ENCODE measurements at regions not wholly inside any gene's neighbourhood (a gene's known extent, or its start where the extent isn't known, plus 50 kb on each side); places are given as distances from the start of the nearest gene placed in this dataset.

GRCh38 chrX:74132280-74132679 lies 171.7 kb upstream of the ZCCHC13 start:
- no peaks in the 10 kb centered on the region for H3K36me3 ChIP-seq (ENCODE audit: control insufficient read depth, insufficient read depth, low read length)
- H3K4me3 ChIP-seq (replicated peaks in 1 of 4; ENCODE audit: control extremely low read depth in 1 of 4, insufficient read depth in 1 of 4, low read depth in 3 of 4, low read length in 4 of 4), result no peak overlapping the region
- H3K9me3 ChIP-seq (ENCODE audit: control insufficient read depth, insufficient read depth, low read depth, low read length), result no peaks in the 10 kb centered on the region
- no peaks in the 10 kb centered on the region for H3K79me2 ChIP-seq (ENCODE audit: control insufficient read depth, insufficient read depth, low read length)
- H3K4me2 ChIP-seq (ENCODE audit: extremely low read depth, insufficient read depth, low read length), result no peak overlapping the region
- no peak overlapping the region for H2AFZ ChIP-seq (ENCODE audit: low read length)
- no peaks in the 10 kb centered on the region for H3K27me3 ChIP-seq (ENCODE audit: control insufficient read depth, insufficient read depth, low read length)
- DNase-seq (ENCODE audit: low read depth in 2 of 2), result no peak
- no peaks in the 10 kb centered on the region for H3K4me1 ChIP-seq (ENCODE audit: control insufficient read depth, extremely low read depth, insufficient read depth, low read length)
- no peak overlapping the region for H3K9ac ChIP-seq (ENCODE audit: insufficient read depth, low read length)
- H3K27ac ChIP-seq (ENCODE audit: insufficient read depth, low read length), result no peak overlapping the region
- TF ChIP-seq EZH2 (IDR thresholded peaks at IDR 0.05; ENCODE audit: low read length, missing control alignments), result no peak
- TF ChIP-seq, protein P1, sequence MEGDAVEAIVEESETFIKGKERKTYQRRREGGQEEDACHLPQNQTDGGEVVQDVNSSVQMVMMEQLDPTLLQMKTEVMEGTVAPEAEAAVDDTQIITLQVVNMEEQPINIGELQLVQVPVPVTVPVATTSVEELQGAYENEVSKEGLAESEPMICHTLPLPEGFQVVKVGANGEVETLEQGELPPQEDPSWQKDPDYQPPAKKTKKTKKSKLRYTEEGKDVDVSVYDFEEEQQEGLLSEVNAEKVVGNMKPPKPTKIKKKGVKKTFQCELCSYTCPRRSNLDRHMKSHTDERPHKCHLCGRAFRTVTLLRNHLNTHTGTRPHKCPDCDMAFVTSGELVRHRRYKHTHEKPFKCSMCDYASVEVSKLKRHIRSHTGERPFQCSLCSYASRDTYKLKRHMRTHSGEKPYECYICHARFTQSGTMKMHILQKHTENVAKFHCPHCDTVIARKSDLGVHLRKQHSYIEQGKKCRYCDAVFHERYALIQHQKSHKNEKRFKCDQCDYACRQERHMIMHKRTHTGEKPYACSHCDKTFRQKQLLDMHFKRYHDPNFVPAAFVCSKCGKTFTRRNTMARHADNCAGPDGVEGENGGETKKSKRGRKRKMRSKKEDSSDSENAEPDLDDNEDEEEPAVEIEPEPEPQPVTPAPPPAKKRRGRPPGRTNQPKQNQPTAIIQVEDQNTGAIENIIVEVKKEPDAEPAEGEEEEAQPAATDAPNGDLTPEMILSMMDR (conservative IDR thresholded peaks at IDR 0.05 in 1 of 2, IDR thresholded peaks at IDR 0.05 in 1 of 2; ENCODE audit: low read depth in 1 of 2, low read length in 2 of 2), result no peak
- no peaks in the 10 kb centered on the region for H4K20me1 ChIP-seq (ENCODE audit: control insufficient read depth, extremely low read depth, insufficient read depth, low read length)

- no peak for TF ChIP-seq EZH2 (IDR thresholded peaks at IDR 0.05; ENCODE audit: low read length, missing control alignments)
- TF ChIP-seq, protein P1 (conservative IDR thresholded peaks at IDR 0.05 in 1 of 2, IDR thresholded peaks at IDR 0.05 in 1 of 2; ENCODE audit: low read depth in 1 of 2, low read length in 2 of 2), result no peak
- H3K27ac ChIP-seq (ENCODE audit: insufficient read depth, low read length), result no peak overlapping the region
- no peaks in the 10 kb centered on the region for H3K36me3 ChIP-seq (ENCODE audit: control insufficient read depth, insufficient read depth, low read length)
- peak; percentile 18 to 66 for DNase-seq (ENCODE audit: low read depth in 2 of 2)
- H3K4me3 ChIP-seq (replicated peaks in 1 of 4; ENCODE audit: control extremely low read depth in 1 of 4, insufficient read depth in 1 of 4, low read depth in 3 of 4, low read length in 4 of 4), result no peak overlapping the region
- no peaks in the 10 kb centered on the region for H3K27me3 ChIP-seq (ENCODE audit: control insufficient read depth, insufficient read depth, low read length)
- peak overlapping the region; percentile 35 for H3K4me2 ChIP-seq (ENCODE audit: extremely low read depth, insufficient read depth, low read length)
- no peak overlapping the region for H2AFZ ChIP-seq (ENCODE audit: low read length)
- H3K9me3 ChIP-seq (ENCODE audit: control insufficient read depth, insufficient read depth, low read depth, low read length), result no peaks in the 10 kb centered on the region
- H3K9ac ChIP-seq (ENCODE audit: insufficient read depth, low read length), result no peak overlapping the region
- no peaks in the 10 kb centered on the region for H3K79me2 ChIP-seq (ENCODE audit: control insufficient read depth, insufficient read depth, low read length)
- H4K20me1 ChIP-seq (ENCODE audit: control insufficient read depth, extremely low read depth, insufficient read depth, low read length), result no peaks in the 10 kb centered on the region
- peaks cover 4% of the 10 kb centered on the region for H3K4me1 ChIP-seq (ENCODE audit: control insufficient read depth, extremely low read depth, insufficient read depth, low read length)
These were observed 184.7 kb upstream of the ZCCHC13 start for GRCh38 chrX:74119016-74119910.

DNA sequence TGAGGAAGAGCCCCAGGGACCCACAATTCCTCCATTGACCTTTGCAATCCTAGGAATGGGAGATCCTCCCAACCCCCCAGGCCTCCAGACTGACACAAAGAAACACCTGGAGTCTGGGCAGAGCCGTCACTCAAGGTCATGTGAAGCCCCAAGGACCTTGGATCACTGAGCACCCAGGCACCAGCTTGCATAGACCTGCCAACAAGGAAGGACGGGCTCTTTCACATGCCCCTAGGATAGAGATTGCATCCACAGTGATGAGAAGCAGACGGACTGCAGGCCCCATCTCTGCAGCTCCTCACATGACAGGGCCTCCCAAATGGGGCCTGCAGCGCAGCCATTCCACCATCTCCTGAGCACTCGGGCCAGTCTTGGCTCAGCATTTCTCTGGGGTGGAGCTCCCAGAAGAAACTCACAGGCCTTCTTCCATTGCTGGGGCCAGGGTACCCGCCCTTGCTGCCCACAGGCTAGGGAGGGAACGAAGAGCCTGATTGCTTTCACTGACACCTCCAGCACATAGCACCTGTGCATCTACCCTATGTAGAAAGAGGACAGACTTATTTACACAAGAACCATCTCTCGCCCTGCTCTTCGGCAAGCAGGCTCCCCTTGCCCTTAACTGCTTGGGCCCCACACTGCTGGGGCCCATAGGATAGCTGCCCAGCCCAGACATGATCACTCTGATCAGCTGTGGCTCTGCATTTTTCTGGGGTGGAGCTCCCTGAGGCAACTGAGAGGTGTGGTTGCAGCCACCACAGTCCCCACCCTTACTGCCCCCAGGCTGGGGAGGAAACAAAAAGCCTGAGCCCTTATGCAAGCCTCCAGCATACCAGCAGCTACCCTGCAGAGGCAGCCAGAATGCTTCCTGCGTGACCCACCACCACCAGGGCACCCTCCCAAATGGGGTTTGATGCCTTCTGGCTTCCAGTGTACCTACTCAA lies 185.7 kb upstream of the ZCCHC13 start:
- Histone ChIP-seq H3K4me2 (ENCODE audit: extremely low read depth, insufficient read depth, low read length) (no peak overlapping the region), H3K36me3 (ENCODE audit: control insufficient read depth, insufficient read depth, low read length) (no peaks in the 10 kb centered on the region), H3K27ac (ENCODE audit: insufficient read depth, low read length) (no peak overlapping the region), H3K4me1 (ENCODE audit: control insufficient read depth, extremely low read depth, insufficient read depth, low read length) (peaks cover 4% of the 10 kb centered on the region), H3K79me2 (ENCODE audit: control insufficient read depth, insufficient read depth, low read length) (no peaks in the 10 kb centered on the region), H3K9ac (ENCODE audit: insufficient read depth, low read length) (no peak overlapping the region), H3K4me3 (replicated peaks in 1 of 4; ENCODE audit: control extremely low read depth in 1 of 4, insufficient read depth in 1 of 4, low read depth in 3 of 4, low read length in 4 of 4) (no peak overlapping the region), H2AFZ (ENCODE audit: low read length) (no peak overlapping the region), H3K27me3 (ENCODE audit: control insufficient read depth, insufficient read depth, low read length) (no peaks in the 10 kb centered on the region), H3K9me3 (ENCODE audit: control insufficient read depth, insufficient read depth, low read depth, low read length) (no peaks in the 10 kb centered on the region), H4K20me1 (ENCODE audit: control insufficient read depth, extremely low read depth, insufficient read depth, low read length) (no peaks in the 10 kb centered on the region)
- no peak for DNase-seq (ENCODE audit: low read depth in 2 of 2)
- TF ChIP-seq, protein P1 (conservative IDR thresholded peaks at IDR 0.05 in 1 of 2, IDR thresholded peaks at IDR 0.05 in 1 of 2; ENCODE audit: low read depth in 1 of 2, low read length in 2 of 2), result no peak
- TF ChIP-seq EZH2 (IDR thresholded peaks at IDR 0.05; ENCODE audit: low read length, missing control alignments), result no peak
